Small intestine (tissue), 7 donors: ENCODE measurements at regions not wholly inside any gene's neighbourhood (a gene's known extent, or its start where the extent isn't known, plus 50 kb on each side); places are given as distances from the start of the nearest gene placed in this dataset.

ENCODE experiments used
- DNase-seq, 2 donors: peaks; one replicate each; pipeline versions ENCODE4 v3.0.0 to v3.0.0-alpha.2; 2013
- FAIRE-seq: peaks from 2 replicates; lab custom pipeline; 2012; peaks lifted over from hg19 to GRCh38; lab: Jason Lieb, UNC
- H3K27ac ChIP-seq, 3 donors: one replicate each; pipeline ENCODE4 v1.5.1; 2013; ENCODE audit warnings: low read length in 2 of 3, mild to moderate bottlenecking in 2 of 3, control low read depth in 1 of 3, inconsistent platforms in 1 of 3, low read depth in 1 of 3, moderate library complexity in 1 of 3
- H3K27me3 ChIP-seq, 3 donors: one replicate each; pipeline ENCODE4 v1.6.1; 2013; ENCODE audit warnings: low read length in 3 of 3, inconsistent platforms in 1 of 3; ENCODE audit not compliant: control insufficient read depth in 3 of 3, insufficient read depth in 3 of 3
- H3K36me3 ChIP-seq, 3 donors: one replicate each; pipeline ENCODE4 v1.6.1; 2013; ENCODE audit warnings: low read length in 3 of 3, inconsistent platforms in 1 of 3, low read depth in 1 of 3, mild to moderate bottlenecking in 1 of 3, moderate library complexity in 1 of 3; ENCODE audit not compliant: control insufficient read depth in 3 of 3, insufficient read depth in 2 of 3
- H3K4me1 ChIP-seq, 3 donors: one replicate each; pipeline ENCODE4 v1.6.1; 2013; ENCODE audit warnings: low read length in 2 of 3, inconsistent platforms in 1 of 3, low read depth in 1 of 3, mild to moderate bottlenecking in 1 of 3, moderate library complexity in 1 of 3; ENCODE audit not compliant: control insufficient read depth in 3 of 3, insufficient read depth in 2 of 3
- H3K4me3 ChIP-seq, 3 donors: one replicate each; pipeline ENCODE4 v1.5.1; 2013; ENCODE audit warnings: low read length in 3 of 3, control low read depth in 1 of 3, inconsistent platforms in 1 of 3, low read depth in 1 of 3, mild to moderate bottlenecking in 1 of 3, moderate library complexity in 1 of 3
- H3K9me3 ChIP-seq, 2 donors: one replicate each; pipeline ENCODE4 v1.6.1; 2013; ENCODE audit warnings: low read depth in 1 of 2, low read length in 1 of 2; ENCODE audit not compliant: control insufficient read depth in 2 of 2, insufficient read depth in 1 of 2
- WGBS, 3 donors: extraction: QIAGEN DNeasy Blood & Tissue Kit; methylation state at CpG; one replicate each; pipeline ENCODE4 v1.1.7; 2013; 5-methylcytosine and 5-hydroxymethylcytosine counted together
- donor health status: healthy with polysubstance abuse.
- donor health status: control.
- donor health status: control.
- donor health status: Bipolar disorder and iron deficiency.
- donor health status: healthy.

GRCh38 chr12:130247634-130248237 is 85.5 kb downstream of the FZD10 start:
- no peaks in the 10 kb centered on the region for H3K36me3 ChIP-seq
- H3K4me3 ChIP-seq = no peak overlapping the region

GRCh38 chr12:130249376-130249775 is 87.1 kb downstream of the FZD10 start:
- Histone ChIP-seq H3K27ac (no peak overlapping the region), H3K9me3 (no peaks in the 10 kb centered on the region), H3K36me3 (no peaks in the 10 kb centered on the region), H3K4me1 (no peaks in the 10 kb centered on the region), H3K27me3 (no peaks in the 10 kb centered on the region), H3K4me3 (no peak overlapping the region)
- 76 to 81% (median 78%) methylated on average over 6 of the region's 6 CpGs for WGBS, 3 donors
- no peak for FAIRE-seq
- DNase-seq = no peak

More at GRCh38 chr12:130247634-130248237, 85.5 kb downstream of the FZD10 start:
- FAIRE-seq (no peak), DNase-seq (no peak)
- WGBS, 3 donors = 66 to 73% (median 69%) methylated on average over 4 of the region's 4 CpGs
- H3K9me3 ChIP-seq = no peaks in the 10 kb centered on the region
- no peak overlapping the region for H3K27ac ChIP-seq
- no peaks in the 10 kb centered on the region for H3K27me3 ChIP-seq
- H3K4me1 ChIP-seq = no peaks in the 10 kb centered on the region

GRCh38 chr12:130251236-130251780 is 86.4 kb upstream of the PIWIL1 start:
- no peak for FAIRE-seq
- H3K4me3 ChIP-seq = no peak overlapping the region
- no peak for DNase-seq
- H3K9me3 ChIP-seq = no peaks in the 10 kb centered on the region
- 49 to 60% (median 57%) methylated on average over 5 of the region's 5 CpGs for WGBS, 3 donors
- no peak overlapping the region for H3K27ac ChIP-seq
- no peaks in the 10 kb centered on the region for H3K36me3 ChIP-seq
- H3K27me3 ChIP-seq = no peaks in the 10 kb centered on the region
- H3K4me1 ChIP-seq = no peaks in the 10 kb centered on the region

GRCh38 chr12:130253866-130254265 is 83.8 kb upstream of the PIWIL1 start:
- Histone ChIP-seq H3K4me3 (no peak overlapping the region), H3K27me3 (no peaks in the 10 kb centered on the region), H3K9me3 (no peaks in the 10 kb centered on the region), H3K36me3 (no peaks in the 10 kb centered on the region), H3K4me1 (no peaks in the 10 kb centered on the region), H3K27ac (no peak overlapping the region)
- FAIRE-seq (no peak), DNase-seq (no peak)
- WGBS, 3 donors = 88 to 94% (median 90%) methylated on average over 5 of the region's 5 CpGs

- DNase-seq (no peak), FAIRE-seq (no peak)
- no peaks in the 10 kb centered on the region for H3K27me3 ChIP-seq
- H3K4me1 ChIP-seq = no peaks in the 10 kb centered on the region
- H3K27ac ChIP-seq = no peak overlapping the region
- WGBS, 3 donors = 80 to 83% (median 82%) methylated on average over 19 of the region's 19 CpGs
- no peaks in the 10 kb centered on the region for H3K36me3 ChIP-seq
- no peaks in the 10 kb centered on the region for H3K9me3 ChIP-seq
- H3K4me3 ChIP-seq = no peak overlapping the region
These were observed 83.0 kb upstream of the PIWIL1 start for GRCh38 chr12:130254461-130255276.

- H3K4me3 ChIP-seq = no peak overlapping the region
- H3K9me3 ChIP-seq = no peaks in the 10 kb centered on the region
- WGBS, 3 donors = 70 to 78% (median 71%) methylated on average over 10 of the region's 10 CpGs
- no peak overlapping the region for H3K27ac ChIP-seq
- FAIRE-seq = no peak
- no peak for DNase-seq
- no peaks in the 10 kb centered on the region for H3K4me1 ChIP-seq
- no peaks in the 10 kb centered on the region for H3K36me3 ChIP-seq
- H3K27me3 ChIP-seq = no peaks in the 10 kb centered on the region
These were observed 78.8 kb upstream of the PIWIL1 start for GRCh38 chr12:130258863-130259262.

GRCh38 chr12:130263025-130263424 is 74.7 kb upstream of the PIWIL1 start:
- Histone ChIP-seq H3K36me3 (no peaks in the 10 kb centered on the region), H3K4me3 (no peak overlapping the region), H3K27me3 (peaks cover 0 to 2% (median 0%) of the 10 kb centered on the region in 3 donors), H3K9me3 (no peaks in the 10 kb centered on the region), H3K27ac (no peak overlapping the region), H3K4me1 (no peaks in the 10 kb centered on the region)
- no peak for DNase-seq
- 28 to 74% (median 52%) methylated on average over 5 of the region's 5 CpGs for WGBS, 3 donors
- no peak for FAIRE-seq

GRCh38 chr12:130263996-130264395 is 73.7 kb upstream of the PIWIL1 start:
- no peak for DNase-seq
- H3K4me1 ChIP-seq = no peaks in the 10 kb centered on the region
- WGBS, 3 donors = 78 to 85% (median 85%) methylated on average over 7 of the region's 7 CpGs
- H3K9me3 ChIP-seq = no peaks in the 10 kb centered on the region
- H3K36me3 ChIP-seq = no peaks in the 10 kb centered on the region
- no peak overlapping the region for H3K27ac ChIP-seq
- FAIRE-seq = no peak
- H3K27me3 ChIP-seq = peaks cover 0 to 2% (median 0%) of the 10 kb centered on the region in 3 donors
- no peak overlapping the region for H3K4me3 ChIP-seq
